GM18508 (cell line): ENCODE measurements at regions not wholly inside any gene's neighbourhood (a gene's known extent, or its start where the extent isn't known, plus 50 kb on each side); places are given as distances from the start of the nearest gene placed in this dataset.
"Not testable (repeated sequence)": the region's sequence is repeated elsewhere in the genome, so short reads cannot be mapped to it uniquely, and the experiment has no call there.

ENCODE experiments used
- ATAC-seq: cut with Tn5 transposase; IDR thresholded peaks from one replicate; pipeline ENCODE4 v1.9.1; 2021; ENCODE audit warnings: moderate number of reproducible peaks; ENCODE audit not compliant: insufficient read depth, unreplicated experiment

DNA sequence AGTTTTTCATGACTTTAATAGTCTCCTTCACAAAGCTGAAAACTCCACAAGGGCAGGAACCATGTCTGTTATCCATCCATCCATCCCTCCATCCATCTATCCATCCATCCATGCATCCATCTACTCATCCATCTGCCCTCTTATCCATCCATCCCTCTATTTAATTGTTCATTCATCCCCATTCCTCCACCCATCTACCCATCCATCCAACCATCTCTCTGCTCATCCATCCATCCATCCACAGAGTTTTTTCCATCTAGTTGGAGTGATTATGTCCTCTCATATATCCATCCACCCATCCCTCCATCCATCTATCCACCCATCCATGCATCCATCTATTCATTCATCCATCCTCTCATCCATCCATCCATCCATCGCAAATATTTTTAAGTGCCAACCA lies 237.9 kb downstream of the EMX2 start:
- no peak for ATAC-seq

DNA sequence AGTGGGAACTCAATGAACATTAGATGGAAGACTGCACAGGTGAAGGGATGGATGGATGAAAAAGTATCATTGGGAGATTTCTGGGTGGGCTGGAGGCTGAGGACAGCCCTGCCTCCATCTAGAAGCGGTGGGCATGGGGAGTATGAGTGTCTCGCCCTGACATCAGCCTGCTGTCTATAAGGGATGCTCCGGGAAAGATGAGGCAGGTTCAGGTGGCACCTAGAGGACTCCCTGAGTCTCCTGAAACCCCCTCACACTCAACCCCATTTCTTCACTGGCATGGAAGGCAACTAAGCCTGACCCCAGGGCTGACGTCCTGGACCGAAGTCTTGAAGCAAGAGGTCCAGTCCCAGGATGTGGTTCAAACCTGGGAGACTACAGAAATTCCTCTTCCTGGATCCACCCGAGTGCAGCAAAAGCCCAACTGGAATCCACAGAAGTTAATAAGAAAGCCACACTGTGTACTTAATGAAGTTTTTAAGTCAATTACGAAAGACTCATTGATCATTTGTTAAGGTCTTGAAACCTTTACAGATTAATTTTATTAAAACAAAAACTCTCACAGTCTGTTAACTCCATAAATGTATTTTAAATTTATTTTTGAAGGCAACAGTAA lies 238.8 kb downstream of the EMX2 start:
- ATAC-seq: no peak

DNA sequence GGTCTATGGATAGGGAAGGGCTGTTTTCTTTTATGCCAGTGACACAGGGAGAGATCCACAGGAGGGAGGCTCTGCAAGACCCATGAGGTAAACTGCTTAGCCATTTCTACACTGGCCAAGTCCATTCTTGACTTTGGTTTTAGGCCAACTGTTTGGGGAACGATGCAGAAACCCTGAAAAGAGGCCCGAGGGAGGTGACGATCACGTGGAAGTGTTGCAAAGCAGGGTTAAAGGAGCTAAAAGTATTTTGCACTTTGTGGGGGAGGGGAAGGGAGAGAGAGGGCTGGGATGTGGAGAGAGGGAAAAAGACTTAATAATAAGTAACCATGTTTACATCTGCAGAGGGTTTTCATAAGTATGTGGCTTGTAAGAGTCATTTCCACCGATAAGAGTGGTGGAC lies 239.7 kb downstream of the EMX2 start:
- ATAC-seq: no peak

DNA sequence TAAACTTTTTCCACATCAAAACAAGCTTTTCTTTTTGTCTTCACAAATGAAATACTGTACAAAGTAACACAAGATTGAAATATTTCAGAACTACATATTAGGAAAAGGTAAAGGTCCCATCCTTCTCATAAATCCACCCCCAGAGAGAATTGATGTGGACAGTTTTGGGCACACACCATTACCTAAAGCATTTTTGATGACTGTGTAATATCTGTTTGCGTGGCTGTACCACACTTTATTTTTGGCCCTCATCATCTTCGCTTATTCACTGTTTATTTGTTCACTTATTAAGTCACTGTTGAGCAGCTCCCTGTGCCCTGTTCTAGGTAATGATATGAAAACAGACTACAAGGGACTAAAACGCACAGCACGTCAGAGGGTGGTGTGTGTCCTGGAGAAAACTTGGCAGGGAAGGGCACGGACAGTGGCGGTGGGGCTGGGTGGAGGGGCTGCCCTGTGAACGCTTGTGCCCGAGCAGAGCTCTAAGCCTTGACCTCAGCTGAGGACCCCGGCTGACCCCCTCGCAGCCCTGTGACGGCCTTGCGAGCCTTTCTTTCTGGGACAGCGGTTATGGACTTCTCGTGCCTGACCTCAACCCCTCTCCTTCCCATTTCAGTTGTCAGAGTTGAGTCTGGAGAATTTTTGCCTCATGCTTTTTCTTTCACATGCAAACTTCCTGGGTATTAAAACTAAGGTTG lies 241.3 kb downstream of the EMX2 start:
- ATAC-seq: no peak

DNA sequence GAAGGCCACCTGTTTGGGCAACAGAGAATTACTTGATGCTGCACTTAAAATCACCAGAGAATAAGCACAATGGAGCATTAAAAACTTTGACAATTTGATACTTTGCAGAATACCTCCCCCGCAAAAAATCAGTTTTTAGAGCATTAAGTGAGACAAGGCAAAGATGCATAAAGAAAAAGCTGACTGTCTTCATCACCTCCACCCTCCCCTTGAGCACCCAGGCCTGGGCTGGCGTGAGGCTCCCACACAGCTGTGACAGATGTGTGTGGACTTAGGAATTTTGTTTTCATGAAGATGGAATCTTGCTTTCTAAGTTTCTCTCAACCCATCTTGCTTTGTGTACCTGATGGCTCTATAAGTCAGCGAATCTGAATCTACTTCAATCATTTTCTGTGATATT lies 242.2 kb downstream of the EMX2 start:
- ATAC-seq: no peak

DNA sequence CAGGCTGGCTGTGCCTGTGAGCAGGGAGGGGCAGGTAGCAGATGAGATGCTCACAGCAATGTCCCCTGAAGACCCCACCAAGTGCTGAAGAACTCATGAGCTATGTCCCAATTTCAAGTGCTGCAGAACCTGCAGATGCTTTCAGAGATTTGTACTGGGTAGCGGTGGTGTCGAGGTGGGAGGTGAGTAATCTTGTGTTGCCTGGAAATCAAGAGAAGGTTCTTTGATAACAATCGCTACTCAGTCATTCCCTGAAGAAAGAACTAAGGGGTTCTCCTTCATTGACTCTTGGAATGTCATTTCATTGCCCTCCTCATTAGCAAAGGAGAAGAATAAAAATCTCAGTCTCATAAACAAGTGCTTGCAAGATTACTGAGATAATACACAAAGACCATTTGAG lies 246.4 kb downstream of the EMX2 start:
- ATAC-seq: no peak

DNA sequence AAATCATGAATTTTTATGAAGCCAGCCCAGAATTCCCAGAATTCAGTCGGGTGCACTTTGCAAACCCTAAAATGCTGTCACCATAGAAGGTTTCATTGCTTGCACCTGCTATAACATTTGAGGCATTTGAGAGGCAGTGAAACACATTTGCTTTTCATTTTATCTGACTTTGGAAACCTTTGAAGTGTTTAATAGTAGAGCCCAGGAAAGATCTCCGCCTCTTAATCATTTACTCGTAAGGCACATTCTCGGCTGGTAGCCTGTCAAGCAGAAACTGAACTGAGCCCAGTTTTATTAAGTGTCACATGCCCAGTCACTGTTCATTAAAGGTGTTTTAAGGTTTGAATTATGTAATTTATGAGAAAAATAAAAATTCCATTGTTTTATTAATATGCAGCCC lies 247.6 kb downstream of the EMX2 start:
- ATAC-seq: no peak

DNA sequence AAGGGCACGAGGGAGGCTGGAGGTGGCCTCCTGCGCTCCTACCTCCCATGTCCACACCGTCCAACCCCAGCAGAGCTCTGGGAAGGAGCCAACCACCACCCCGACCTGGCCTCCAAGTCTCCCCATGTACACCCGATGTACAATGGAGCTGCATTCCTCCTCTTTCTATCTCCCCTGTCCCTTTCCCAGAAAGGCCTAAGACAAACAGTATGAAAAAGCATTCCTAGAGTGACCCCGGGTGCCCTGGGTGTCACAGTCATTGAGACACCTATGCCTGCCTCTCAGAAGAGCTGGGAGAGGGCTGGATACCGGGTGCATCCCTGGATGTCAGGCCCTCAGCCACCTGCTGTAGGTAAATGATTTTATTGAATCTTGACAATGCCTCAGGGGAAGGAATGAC lies 248.1 kb downstream of the EMX2 start:
- ATAC-seq: no peak

DNA sequence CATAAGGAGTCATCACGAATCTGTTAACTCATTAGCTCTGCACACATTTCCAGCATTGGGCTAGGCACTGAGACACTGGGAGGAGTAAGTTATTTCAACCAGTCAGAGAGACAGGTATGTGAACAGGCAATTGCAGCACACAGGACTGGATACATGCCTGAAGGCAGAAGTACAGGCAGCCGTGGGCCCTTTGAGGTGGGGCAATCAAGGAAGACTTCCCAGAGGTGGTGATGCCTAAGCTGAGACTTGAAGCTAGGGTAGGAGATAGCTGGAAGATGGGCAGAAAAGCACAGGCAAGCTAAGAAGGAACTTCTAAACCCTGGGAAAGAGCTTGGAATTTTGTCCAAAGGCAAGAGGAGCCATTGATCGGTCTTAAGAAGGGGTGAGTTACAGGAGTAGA lies 249.7 kb downstream of the EMX2 start:
- ATAC-seq: no peak

DNA sequence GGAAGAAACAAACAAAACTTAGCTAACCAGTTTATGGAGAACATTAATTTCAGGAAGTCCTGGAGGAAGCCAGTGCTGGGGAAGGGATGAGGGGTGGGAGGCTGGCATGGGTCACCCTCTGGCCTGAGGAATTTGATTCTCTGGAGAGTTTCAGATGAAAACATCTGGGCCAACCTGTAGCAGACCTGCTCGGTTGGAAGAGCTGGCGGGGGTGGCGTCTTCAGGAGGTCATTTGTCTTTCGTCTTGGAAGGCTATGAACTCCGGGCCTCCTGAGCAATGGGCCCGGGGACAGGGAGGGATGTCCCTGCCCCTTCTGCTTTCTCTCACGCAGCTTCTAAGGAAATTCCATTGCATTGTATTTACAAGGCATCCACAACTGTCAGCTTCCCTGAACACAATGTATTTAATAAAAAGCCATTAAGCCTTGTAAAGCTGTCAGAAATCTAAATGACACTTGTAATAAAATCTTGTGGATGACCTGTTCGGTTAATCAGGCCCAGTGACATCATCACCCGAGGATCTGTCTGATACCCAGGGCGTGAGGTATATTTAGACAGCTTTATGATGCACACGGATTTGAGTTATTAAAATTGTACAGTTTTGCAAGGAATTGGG lies 250.5 kb downstream of the RAB11FIP2 start:
- ATAC-seq: no peak

DNA sequence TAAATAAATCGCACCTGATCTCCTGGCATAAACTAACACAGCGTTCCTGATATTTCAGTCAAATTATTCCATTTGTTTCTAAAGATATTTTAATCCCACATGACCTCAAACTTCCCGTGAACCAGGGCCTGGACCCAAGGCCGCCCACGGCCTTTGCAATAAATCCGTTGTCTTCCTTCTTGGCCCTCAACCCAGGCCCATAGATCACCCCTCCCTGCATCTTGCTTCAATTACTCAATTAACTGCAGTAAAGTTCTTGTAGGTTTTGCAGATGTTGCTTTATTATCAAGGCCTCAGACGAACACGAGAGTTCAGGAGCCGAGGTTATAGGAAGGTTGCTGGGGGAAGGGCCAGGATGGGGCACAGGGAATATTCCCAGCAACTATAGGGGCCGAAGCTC lies 249.4 kb downstream of the RAB11FIP2 start:
- ATAC-seq: no peak

DNA sequence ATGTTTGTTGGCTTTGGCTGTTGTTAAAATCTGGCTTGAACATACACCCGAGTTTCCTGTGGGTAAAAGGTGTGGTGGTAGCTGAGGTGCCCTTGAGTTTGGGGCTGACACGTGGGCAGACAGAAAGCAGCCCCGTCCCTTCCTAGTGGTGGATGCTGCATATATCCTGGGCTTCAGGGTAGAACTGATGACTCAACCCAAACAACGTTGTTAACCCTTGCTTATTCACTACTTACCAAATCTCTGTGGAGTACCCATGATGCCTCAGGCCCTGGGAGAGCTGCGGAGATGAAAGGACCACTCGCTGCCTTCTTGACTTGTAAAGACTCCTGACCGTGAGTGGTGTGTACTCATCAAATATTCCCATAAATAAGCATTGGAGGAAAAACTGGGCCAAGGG lies 245.1 kb downstream of the RAB11FIP2 start:
- no peak for ATAC-seq

DNA sequence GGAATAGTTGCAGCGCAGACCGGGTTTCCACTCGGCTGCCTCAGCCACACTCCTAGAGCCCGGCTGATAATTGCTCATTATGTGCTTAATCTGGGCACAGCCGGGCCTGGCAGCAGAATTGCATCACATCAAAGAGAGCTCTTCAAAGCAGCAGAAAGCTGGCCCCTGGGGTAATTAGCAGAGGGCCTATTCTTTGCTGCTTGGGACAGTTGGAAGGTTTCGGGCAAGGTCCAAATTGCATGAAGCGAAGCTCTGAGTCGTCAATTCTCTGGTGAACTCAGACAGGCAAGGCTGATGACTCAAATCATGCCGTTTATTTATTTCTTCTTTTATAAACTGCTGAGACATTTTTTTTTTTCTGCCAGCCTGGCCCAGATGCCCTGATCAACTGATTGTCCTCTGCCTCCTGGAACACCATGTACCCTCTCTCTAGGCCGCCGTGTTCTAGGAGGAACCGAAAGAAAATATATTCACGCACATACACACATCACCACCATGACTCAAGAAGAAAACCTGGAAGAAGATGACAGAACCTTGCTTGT lies 242.2 kb downstream of the RAB11FIP2 start:
- no peak for ATAC-seq

DNA sequence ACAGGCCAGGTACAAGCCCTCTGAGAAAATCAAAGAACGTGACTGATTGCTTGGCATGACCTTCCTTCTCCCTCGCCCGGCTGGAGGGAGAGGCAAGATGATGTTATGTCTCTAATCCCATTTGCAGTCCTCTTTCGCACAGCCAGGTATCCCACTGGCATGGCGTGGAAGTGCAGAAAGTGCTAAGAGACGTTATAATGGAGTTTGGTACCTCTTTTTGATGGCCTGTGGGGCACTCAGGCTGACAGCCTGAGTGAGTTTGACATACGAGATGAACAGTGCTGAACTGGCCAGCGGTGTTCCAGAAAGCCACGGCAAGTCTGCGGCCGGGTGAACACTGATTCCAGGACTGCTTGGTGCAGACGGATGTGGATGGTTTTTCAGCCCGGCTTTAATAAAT lies 241.6 kb downstream of the RAB11FIP2 start:
- no peak for ATAC-seq

DNA sequence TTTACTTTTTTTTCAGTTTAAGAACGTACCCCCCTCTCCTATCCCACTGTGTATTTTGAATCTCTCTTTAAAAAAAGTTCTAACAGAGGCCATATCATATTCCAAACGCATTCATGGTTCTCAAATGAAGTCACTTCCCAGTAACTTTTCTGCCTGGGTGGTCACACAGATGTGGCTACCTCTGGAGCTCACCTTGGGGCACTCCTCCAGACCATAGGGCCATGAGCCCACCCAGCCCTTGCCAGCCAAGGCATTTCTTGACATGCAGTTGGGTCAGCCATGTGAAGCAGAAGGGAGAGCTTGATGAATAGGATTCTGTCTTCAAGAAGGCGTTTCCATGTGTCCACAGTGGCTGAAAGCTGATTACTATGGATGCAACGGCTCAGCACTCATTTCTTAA lies 239.3 kb downstream of the RAB11FIP2 start:
- ATAC-seq: no peak

DNA sequence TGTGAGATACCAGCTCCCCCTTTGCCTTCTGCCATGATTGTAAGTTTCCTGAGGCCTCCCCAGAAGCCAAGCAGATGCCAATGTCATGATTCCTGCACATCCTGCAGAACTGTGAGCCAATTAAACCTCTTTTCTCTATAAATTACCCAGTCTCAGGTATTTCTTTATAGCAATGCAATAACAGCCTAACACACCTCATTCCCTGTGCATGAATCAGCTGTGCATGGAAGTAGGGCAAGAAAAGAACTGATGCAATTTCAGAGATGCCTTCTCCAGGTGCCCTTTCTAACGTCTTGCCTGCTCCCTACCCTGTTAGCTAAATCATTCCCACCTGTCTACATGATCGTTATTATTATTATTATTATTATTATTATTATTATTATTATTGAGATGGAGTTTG lies 230.9 kb downstream of the RAB11FIP2 start:
- ATAC-seq: not testable (repeated sequence)

DNA sequence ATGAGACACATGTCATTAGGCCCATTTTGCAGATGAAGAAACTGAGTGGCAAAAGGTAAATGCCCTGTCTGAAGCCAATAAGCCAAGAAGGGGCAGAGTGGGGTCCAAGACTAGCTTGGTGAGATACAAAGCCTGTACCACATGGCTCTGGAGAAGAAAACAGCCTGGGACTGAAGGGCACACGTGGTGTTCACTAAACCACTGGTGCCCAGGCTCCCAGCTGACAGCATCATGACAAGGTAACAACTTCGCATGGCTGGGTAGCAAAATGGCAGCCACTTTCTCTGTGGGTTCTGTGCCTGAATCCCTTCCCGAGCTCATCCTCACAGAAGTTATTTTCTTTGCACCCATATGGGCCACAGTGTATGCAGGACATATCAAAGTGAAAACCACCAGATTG lies 229.6 kb downstream of the RAB11FIP2 start:
- ATAC-seq: no peak

DNA sequence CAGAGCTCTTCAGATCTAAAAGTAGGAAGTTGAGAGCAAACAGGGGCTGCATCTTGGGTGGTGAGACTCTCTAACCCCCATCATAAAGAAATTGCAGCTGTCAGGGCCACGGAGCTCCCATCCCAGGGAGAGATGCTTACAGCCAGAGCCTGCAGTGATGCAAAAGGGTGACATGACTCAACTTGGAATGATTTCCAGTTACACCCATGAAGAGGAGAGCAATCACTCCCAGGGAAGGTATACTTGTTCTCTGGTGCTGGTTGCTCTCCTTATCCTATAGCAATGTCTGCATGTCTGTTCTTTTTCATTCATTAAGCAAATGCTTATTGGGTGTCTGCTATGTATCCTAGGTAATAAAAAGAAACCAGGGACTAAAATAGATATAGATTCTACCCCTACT lies 228.0 kb downstream of the RAB11FIP2 start:
- no peak for ATAC-seq

DNA sequence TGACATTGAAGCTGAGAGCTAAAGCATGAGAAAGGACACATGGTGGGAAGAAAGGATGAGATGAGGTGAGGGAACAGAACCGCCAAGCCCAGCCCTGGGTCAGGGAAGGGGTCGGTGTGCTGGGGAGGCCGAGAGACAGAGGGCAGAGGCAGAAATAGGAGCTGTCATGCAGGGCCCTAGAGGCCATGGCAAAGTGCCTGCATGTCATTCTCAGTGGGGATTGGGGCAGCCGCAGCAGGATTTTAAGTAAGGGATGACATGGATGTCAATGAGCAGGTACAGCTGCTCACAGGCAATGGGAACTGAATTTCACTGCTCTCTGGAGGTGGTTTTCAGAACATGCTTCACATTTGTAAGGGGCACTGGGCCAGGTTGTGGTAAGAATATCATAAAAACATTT lies 227.4 kb downstream of the RAB11FIP2 start:
- ATAC-seq: no peak

DNA sequence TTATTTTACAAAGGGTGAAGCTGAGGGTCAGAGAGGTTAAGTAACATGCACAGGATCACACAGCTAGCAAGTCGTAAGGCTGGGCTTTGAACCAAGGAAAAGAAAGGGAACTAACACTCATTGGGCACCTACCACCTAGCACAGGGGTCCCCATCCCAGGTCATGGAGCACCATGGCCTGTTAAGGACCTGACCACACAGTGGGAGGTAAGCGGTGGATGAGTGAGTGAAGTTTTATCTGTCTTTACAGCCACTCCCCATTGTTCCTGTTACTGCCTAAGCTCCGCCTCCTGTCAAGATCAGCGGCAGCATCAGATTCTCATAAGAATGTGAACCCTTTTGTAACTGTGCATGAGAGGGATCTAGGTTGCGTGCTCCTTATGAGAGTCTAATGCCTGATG lies 222.8 kb downstream of the RAB11FIP2 start:
- no peak for ATAC-seq

DNA sequence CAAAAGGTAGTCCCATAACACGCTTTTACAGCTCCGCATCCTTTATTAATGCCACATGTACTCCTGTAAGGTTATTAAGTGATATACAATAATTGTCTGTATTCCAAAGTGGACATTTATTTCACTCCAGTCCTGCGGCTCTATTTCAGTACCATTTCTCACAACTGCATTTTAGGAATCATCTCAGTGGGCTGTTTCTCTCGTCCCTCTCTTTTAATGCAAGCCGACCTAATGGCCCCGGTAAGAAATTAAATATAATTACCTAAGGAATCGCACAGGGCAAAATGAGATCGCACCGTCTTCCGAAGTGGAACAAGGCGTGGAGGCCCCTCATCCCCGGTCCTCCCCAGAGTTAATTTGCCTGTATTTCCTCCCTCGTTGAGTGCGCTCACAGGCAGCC lies 216.5 kb downstream of the RAB11FIP2 start:
- ATAC-seq: no peak

DNA sequence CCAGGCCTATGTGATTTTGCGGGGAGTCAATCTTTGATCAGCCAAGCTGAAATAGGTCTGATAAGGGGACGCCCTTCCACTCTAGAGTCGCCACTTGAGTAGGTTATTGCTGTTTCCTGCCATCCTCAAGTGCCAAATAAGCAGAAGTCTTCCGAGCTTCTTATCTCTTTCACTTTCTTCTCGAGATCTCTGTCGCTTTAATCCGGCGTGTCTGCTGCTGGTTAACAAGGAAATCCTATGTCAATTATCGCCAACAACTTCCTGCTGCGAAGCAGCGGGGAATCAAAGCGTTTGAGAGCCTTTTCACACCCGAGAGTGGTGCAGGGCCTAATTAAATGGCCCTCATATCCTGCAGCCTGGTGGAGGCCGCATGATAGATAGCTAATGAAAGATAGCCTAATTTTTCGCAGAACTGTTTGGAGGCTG lies 215.9 kb downstream of the RAB11FIP2 start:
- ATAC-seq: no peak
